HG03558 (cell line): ENCODE measurements at regions not wholly inside any gene's neighbourhood (a gene's known extent, or its start where the extent isn't known, plus 50 kb on each side); places are given as distances from the start of the nearest gene placed in this dataset.
"Not testable (repeated sequence)": the region's sequence is repeated elsewhere in the genome, so short reads cannot be mapped to it uniquely, and the experiment has no call there.

ENCODE experiments used
- ATAC-seq: cut with Tn5 transposase; IDR thresholded peaks from one replicate; pipeline ENCODE4 v1.9.1; 2021; ENCODE audit warnings: moderate number of reproducible peaks; ENCODE audit not compliant: unreplicated experiment; ENCODE audit errors: extremely low read depth

DNA sequence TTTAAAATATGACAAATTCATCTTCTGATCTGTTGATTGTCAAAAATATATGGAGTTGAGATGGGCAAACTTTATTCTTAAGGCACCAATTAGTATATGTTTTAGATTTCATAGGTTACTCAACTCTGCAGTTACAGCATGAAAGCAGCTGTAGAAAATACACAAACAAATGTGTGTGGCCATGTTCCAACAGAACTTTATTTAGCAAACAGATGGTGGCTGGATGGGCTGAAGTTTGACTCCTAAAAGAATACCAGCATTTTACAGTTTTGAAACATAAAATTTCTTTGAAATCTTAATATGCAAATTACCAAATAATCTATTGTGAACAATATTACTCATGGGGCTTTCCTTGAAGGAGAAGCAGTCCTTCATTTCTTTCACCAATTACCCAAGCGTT lies 1206.0 kb upstream of the LRRTM3 start:
- no peak for ATAC-seq

DNA sequence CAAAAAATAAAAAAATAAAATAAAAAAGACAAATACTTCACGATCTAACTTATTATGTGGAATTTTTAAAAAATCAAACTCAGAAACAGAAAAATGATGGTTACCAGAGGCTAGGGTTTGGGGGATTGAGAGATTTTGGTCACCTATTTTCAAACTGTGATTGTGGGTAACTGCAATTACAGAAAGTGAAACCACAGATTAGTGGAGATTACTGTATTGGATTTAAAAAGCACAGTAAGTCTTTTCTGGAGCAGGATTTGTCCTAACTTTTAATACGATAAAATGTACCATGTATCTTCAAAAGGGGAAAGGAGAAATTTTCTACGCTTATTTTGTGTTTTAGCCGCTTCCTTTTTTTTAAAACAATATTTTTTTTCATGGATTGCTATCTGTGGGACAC lies 1204.9 kb upstream of the LRRTM3 start:
- no peak for ATAC-seq

DNA sequence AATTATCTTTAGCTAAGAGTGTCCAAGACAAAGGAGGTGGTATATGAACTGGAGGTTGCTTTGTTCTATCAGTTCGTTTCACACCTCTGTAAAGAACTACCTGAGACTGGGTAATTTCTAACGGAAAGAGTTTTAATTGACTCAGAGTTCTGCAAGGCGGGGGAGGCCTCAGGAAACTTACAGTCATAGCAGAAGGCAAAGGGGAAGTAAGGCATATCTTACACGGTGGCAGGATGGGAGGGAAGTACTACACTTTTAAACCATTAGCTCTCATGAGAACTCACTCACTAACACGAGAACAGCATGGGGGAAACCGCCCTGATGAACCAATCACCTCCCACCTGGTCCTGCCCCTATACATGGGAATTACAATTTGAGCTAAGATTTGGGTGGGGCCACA lies 1202.3 kb upstream of the LRRTM3 start:
- ATAC-seq: no peak

DNA sequence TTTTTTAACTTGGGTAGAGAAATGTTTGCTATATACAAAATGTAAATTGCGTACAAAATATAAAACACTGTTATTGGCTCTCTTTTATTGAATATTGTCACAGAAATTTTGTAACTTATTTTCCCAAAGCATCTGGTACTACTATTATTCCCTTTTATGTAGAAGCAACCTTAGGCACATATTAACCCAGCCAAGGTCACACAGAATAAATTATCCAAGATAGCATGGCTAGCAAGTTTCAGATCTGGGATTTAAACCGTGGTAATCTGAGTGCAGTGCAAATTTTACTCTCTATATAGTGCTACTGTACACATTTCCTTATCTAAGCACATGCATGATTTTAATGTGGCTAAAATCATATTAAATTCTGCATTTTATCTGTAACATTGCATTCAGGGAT lies 1190.5 kb upstream of the LRRTM3 start:
- ATAC-seq: no peak

DNA sequence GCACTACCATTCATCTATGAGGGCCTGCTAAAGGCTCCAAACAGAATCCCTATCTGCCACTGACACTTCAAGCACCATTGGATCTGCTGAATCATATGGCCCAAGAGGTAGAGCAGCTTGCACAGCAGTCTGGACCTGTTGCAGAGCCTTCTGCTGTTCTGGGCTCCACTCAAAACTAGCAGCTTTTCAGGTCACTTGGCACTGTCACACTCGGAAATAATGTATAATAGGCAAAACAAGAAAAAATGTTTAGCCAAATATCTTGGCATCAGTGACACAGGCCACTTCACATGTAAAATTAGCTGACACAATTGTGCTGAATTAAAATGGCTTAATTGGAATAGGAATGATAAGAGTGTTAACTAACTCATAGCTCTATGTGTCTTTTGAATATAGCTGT lies 1182.9 kb upstream of the LRRTM3 start:
- no peak for ATAC-seq

DNA sequence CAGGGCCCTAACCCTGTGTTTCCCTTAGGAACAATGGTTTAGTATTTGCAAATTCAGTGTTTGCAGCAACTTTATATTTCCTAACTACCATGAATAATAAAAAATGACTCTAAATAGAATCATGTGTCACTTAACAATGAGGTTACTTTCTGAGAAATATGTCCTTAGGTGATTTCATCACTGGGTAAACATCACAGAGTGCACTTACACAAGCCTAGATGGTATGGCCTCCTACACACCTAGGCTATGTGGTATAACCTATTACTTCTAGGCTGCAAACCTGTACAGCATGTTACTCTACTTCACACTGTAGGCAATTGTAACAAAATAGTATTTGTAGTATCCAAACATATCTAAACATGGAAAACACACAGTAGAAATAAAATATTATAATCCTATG lies 1174.6 kb upstream of the LRRTM3 start:
- ATAC-seq: no peak

DNA sequence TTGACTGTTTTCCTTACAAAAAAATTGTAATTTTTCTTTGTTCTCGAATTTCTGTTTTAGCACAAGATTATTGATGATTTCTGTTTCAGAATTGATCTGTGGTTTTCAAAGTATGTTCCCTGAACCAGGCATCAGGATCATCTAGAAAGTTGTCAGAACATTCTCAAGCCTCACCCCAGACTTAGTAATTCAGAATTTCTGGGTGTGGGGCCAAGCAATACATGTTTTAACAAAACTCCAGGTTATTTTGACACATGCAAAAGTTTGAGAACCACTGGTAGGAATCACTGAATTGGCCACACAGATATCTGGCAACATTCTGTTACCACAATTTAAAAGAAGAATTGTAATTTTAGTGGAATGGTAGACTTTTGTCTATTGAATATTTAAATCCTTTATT lies 1173.9 kb upstream of the LRRTM3 start:
- ATAC-seq: no peak

DNA sequence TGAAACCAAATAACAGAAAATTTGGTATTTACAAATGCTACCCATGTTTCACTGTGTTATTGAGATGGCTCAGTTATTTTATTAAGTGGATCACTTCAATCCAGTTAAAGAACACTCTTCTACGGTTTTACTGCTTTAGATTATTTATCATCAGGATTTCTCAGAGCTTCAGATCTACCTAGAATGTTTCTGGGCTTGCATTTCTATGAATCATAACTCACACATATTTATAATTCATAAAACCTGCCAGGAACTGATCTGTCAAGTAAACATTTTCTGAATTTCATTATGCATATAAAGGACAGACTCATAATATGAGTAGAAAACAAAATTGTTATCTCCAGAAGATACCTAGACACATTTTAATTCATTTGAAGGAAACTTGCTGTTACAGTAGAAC lies 1172.3 kb upstream of the LRRTM3 start:
- ATAC-seq: no peak

DNA sequence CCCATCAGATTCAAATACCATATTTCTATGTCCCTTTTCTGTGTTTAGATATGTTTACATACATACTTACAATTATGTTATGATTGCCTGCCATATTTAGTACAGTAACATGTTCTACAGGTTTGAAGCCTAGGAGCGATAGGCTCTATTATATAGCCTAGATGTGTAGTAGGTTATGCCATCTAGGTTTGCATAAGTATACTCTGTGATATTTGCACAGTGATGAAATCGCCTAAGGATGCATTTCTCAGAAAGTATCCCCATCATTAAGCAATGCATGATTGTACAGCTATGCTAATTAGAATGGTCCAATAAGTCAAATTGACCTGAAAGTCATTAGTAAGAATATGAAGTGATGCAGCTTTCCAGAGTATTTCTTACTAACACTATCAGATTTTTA lies 1171.7 kb upstream of the LRRTM3 start:
- ATAC-seq: no peak

DNA sequence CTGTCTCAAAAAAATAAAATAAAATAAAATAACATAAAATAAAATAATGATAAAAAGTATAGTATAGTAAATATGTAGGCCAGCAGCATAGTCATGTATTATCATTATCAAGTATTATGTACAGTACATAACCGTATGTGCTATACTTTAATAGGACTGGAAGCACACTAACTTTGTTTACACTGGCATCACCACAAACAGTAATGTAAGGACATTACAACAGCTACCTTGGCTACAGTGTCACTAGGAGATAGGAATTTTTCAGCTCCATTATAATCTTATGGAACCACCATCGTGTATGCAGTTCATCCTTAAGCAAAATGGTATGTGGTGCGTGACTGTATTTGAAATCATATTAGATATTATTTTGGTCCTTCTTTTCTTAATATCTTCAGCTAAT lies 1163.5 kb upstream of the LRRTM3 start:
- ATAC-seq: no peak

DNA sequence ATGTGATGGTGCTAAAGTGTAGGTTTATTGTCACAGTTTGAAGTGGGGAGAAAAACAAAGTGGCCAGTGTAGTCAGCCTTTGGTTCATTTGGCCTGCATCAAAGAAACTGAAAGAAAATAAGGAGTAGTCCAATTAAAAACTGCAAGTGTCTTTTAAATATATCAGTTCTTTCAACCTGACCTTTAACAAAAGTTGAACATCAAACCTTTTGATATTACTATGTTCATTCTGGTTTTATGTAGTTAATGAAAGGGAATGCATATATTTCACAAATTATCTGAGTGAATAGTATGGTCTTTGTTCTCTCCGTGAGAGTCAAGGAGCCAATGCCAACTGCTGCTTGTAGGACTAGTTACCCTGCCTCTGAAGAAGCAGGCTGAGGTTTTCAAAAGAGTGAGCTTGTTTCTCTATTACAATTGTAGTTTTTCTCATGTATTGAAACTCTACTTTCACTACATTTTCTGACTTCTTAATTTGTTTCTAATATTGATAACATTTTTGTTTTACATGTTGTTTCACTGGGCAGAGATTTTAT lies 1160.8 kb upstream of the LRRTM3 start:
- ATAC-seq: no peak

DNA sequence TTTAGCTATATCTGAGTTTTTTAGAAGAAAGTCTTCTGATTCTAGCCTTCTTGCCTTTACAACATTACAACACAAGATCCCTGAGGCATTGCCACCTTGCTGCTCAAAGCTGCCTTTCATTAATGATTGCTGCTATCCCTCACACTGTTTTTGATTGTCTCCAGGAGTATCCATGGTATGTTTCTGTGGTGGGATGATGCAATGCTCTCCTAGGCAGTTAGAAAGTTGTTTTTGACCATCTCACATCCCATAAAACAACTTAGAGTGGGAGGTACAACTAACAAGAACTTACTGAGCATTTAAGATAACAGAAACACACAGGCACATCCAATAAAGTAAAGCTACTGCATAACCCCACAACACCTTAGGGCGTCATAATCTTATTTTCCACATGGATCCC lies 1156.0 kb upstream of the LRRTM3 start:
- no peak for ATAC-seq

DNA sequence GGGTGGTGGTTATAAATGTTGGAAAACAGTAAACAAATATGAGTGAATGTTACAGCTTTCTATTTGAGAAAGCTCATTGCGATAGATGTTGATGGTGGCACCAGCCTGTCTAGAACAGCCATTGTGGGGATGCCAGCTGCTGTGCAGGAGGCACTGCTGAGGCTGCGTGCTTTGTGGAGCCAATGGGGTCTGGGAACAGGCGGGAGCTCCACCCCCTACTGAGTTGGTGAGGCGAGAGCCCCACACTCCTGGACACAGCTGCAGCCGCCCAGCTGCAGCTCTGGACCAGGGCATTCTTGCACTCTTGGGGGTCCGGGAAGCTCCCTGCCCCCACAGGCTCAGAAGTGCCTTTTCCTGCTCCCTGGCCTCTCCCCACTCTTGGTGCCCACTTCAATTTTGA lies 1147.1 kb upstream of the LRRTM3 start:
- ATAC-seq: no peak

DNA sequence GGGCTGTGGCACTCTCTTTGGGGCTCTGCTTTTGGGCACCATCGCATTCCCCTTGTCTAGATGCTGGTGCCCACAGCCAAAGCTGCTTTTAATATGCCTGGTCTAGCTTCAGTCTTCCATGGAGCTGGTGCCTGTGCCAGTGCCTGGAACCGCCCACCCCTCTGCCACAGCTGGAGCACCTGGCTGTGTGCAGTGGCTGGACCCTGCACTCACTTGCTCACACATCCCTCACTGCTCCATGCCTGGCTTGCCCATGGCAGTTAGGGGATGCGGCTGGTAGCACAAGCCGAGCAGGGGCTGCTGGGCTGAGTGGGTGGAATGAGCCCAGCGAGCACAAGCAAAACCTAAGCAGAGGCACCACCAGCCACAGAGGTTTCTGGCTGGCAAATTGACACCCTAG lies 1145.9 kb upstream of the LRRTM3 start:
- no peak for ATAC-seq

DNA sequence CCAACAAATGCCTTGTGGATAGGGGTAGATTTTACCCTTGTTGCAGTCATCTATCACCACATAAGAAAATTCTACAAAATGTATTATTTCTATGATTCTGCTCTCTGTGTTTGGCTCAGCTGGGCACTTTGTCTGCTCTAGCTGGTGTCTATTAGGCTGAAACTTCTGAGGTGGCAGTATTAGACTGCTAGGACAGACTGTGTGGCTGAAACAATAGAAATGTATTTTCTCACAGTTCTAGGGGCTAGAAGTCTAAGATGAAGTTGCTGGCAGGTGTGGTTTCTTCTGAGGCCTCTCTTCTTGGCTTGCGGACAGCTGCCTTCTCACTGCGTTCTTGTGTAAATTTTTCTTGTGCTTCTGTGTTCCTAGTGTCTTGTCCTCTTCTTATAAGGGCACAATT lies 1139.6 kb upstream of the LRRTM3 start:
- no peak for ATAC-seq

DNA sequence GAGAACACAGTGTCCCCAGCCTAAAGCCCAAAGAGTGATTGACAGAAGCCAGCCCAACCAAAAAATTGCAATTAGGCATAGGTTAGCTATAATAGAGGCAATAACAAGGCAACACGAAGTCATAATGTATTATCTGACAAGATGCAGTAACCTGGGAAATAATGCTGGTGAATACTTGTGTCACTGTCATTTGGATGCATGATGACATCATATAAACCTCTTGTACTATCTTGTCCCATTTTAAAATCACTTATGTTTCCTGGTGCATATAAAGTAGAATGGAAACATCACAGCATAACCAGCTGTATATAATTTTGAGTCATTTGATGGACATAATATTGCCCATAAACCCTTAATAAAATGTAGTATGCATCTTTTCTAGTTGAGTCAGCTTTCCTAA lies 1138.3 kb upstream of the LRRTM3 start:
- ATAC-seq: no peak

DNA sequence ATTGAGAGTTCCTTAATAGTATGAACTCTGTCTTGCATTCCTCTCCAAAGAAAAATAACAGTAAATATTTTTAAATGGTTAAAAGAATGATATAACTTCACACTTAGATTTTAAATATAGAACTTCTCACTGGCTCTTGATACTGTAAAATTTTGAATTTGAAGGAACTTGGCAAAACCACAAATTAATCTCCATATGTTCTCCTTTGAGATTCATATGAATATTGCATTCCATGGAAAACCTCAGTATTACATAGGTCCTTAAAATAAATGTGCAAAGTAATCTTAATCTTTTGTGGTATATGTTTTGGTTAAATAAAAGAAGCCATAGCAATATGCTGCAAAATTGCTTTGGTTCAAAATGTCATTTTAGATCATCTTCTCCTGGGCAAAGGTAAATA lies 1137.6 kb upstream of the LRRTM3 start:
- ATAC-seq: no peak

DNA sequence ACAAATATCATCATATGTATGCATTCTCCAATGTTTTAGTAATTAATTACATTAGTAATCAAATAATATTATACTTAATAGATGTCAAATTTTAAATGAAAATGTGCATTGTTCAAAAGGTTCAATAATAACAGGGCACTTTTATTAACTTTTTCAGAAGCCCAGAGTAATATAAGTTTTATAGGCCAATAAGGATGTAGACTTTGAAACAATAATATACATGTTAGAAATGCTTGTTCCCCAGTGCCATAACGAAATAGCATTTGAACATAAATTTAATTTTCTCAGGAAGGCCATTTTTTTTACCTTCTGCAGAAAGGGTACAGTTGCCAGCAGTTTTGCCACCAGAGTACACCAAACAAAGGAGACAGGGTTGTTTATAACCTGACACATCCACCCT lies 1133.9 kb upstream of the LRRTM3 start:
- no peak for ATAC-seq

DNA sequence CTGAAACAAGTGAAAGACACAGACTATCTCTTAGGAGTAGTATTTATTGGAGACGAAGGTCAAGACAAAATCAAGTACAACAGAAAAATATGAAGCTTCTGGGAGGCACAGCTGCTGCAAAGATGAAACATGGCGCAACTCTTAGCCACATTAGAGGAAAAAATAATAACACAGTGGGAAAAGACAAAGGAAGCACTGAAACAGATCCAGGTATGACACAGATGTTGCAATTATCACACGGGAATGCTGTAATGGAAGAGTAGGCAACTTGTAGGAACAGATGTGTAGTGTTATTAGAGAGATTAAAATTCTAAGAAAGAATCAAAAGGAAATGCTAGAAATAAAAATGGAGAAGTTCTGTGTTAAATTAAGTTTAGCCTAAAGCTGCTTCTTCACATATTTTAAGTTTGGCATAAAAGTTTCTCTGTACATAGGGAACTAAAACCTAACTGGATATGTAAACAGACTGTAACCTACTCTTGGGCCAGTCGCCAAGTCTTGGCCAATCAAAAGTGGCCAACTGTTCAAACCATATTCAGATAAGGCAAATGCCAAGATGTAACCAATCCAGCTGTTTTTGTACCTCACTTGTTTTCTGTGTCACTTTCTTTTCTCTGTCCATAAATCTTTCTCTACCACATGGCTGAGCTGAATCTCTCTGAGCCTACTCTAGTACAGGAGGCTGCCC lies 1132.0 kb upstream of the LRRTM3 start:
- no peak for ATAC-seq

DNA sequence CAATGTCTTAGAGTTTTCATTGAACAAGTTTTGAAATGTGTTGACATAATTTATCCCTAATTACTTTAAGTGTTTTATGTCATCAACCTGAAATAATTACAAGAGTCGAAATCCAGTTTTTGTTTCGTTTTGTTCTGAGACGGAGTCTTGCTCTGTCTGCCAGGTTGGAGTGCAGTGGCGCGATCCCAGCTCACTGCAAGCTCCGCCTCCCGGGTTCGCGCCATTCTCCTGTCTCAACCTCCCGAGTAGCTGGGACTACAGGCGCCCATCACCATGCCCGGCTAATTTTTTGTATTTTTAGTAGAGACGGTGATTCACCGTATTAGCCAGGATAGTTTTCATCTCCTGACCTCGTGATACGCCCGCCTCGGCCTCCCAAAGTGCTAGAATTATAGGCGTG lies 1131.0 kb upstream of the LRRTM3 start:
- not testable (repeated sequence) for ATAC-seq

DNA sequence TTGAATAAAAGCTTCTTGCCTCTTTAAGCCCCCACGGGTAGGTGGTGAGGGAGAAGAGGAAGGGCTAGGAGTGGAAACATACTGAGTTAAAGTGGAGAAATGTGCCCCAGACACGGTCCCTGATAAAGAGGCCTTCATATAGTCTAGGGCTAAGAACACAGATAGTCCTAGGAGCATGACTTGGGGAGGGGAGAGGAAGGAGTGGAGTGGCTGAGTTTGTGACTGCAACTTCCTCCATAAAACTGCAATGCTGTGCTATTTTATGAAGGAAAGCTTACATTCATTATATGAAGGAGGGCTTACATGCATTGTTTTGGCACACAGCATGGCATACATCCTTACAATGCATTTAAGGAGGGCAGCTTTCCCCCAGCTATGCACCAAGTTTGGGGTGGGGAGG lies 1129.4 kb upstream of the LRRTM3 start:
- ATAC-seq: no peak

DNA sequence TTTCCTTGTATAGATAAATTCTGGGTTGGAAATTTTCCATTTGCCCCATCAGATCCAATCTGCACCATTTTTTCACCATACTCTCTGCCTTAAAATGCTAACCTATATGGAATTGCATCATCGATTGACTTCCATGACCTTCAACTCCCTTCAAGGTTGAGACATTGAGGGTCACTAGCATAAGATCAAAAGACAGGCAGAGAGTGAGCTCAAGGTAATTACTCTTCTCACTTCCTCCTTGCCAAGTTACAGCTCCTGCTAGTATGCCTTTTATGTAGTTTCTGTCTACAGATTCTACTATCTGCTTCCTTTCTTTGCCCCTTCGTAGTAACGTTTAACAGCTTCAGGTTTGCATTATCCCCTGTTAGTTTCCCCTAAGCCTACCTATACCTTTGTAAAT lies 1127.7 kb upstream of the LRRTM3 start:
- ATAC-seq: no peak

DNA sequence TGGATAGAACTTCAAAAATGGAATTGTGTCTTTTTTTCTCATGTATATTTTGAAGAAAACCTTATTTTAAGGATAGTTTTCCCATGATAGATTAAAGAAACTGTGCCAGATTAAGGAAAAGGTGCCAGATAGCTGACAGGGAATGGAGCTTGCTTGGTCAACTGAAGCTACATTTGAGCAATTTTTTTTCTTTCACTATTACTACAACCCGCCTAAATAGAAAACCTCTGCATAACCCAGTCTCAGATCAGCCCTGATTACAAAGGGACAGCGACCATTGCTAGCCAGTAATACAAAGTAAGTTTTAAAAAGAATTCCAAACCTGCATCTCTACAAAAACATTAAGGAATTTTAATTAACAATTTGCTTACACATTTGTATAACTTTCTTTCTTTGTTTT lies 1123.4 kb upstream of the LRRTM3 start:
- ATAC-seq: no peak
